SK-MEL-5 (cell line): ENCODE measurements at regions not wholly inside any gene's neighbourhood (a gene's known extent, or its start where the extent isn't known, plus 50 kb on each side); places are given as distances from the start of the nearest gene placed in this dataset.
A peak's percentile ranks its signal among the peaks of the same experiment; 100 is the strongest.
"Not testable (repeated sequence)": the region's sequence is repeated elsewhere in the genome, so short reads cannot be mapped to it uniquely, and the experiment has no call there.

Source experiments
- DNase-seq: peaks from one replicate; pipeline ENCODE4 v3.0.0-alpha.2; 2016; ENCODE audit warnings: low read depth, low spot score
- in situ Hi-C: cut with HindIII; loops from 2 replicates; pipeline ENCODE4 v1.10.0; 2016; ENCODE audit warnings: low sequenced_read_pairs, high pct_unique_total_duplicates, low pct_unique_long_range_greater_than_20kb

GRCh38 chr4:111323496-111323895 is 700.6 kb upstream of the PITX2 start:
- in situ Hi-C loops, result no loop called here
- DNase-seq, result no peak

- DNase-seq, result no peak
- in situ Hi-C loops, result no loop called here
These were observed 701.0 kb upstream of the PITX2 start for GRCh38 chr4:111323916-111324315.

GRCh38 chr4:111326450-111326849 is 703.6 kb upstream of the PITX2 start:
- no peak for DNase-seq
- in situ Hi-C loops, result no loop called here

- no peak for DNase-seq
- in situ Hi-C loops, result no loop called here
These were observed 707.9 kb upstream of the PITX2 start for GRCh38 chr4:111330786-111331185.

- no peak for DNase-seq
- in situ Hi-C loops, result no loop called here
These were observed 711.5 kb upstream of the PITX2 start for GRCh38 chr4:111334361-111334760.

GRCh38 chr4:111337186-111337876 is 714.5 kb upstream of the PITX2 start:
- in situ Hi-C loops, DNase-seq: not testable (repeated sequence)

GRCh38 chr4:111359602-111360001 is 736.7 kb upstream of the PITX2 start:
- in situ Hi-C loops, result no loop called here
- no peak for DNase-seq

GRCh38 chr4:111360906-111361305 is 738.0 kb upstream of the PITX2 start:
- in situ Hi-C loops, result no loop called here
- DNase-seq, result no peak

- peak; percentile 33 for DNase-seq
- in situ Hi-C loops, result no loop called here
These were observed 740.1 kb upstream of the PITX2 start for GRCh38 chr4:111362941-111363361.

- in situ Hi-C loops, DNase-seq: not testable (repeated sequence)
These were observed 755.0 kb upstream of the PITX2 start for GRCh38 chr4:111377880-111378279.

- in situ Hi-C loops, result no loop called here
- DNase-seq, result no peak
These were observed 756.7 kb upstream of the FAM241A start for GRCh38 chr4:111388561-111388960.

GRCh38 chr4:111391829-111392228 is 753.4 kb upstream of the FAM241A start:
- DNase-seq, result no peak
- in situ Hi-C loops, result no loop called here

GRCh38 chr4:111393781-111394180 is 751.5 kb upstream of the FAM241A start:
- in situ Hi-C loops, result no loop called here
- DNase-seq, result no peak

- DNase-seq, result peak; percentile 4
These were observed 746.3 kb upstream of the FAM241A start for GRCh38 chr4:111398906-111399330.

GRCh38 chr4:111399623-111400022 is 745.6 kb upstream of the FAM241A start:
- in situ Hi-C loops, result no loop called here
- no peak for DNase-seq

More at GRCh38 chr4:111398906-111399330, 746.3 kb upstream of the FAM241A start:
- in situ Hi-C loops, result no loop called here

- DNase-seq, result peak; percentile 83
- in situ Hi-C loops, result no loop called here
These were observed 744.5 kb upstream of the FAM241A start for GRCh38 chr4:111400741-111401140.

GRCh38 chr4:111404673-111405072 is 740.6 kb upstream of the FAM241A start:
- in situ Hi-C loops, result no loop called here
- DNase-seq, result no peak

- DNase-seq, result no peak
- in situ Hi-C loops, result no loop called here
These were observed 739.3 kb upstream of the FAM241A start for GRCh38 chr4:111405989-111406388.

GRCh38 chr4:111410571-111410970 is 734.7 kb upstream of the FAM241A start:
- no peak for DNase-seq
- in situ Hi-C loops, result no loop called here

GRCh38 chr4:111417521-111417920 is 727.7 kb upstream of the FAM241A start:
- in situ Hi-C loops, result no loop called here

More at GRCh38 chr4:111417521-111417920, 727.7 kb upstream of the FAM241A start:
- no peak for DNase-seq
